MM.1S (cell line): ENCODE measurements at regions not wholly inside any gene's neighbourhood (a gene's known extent, or its start where the extent isn't known, plus 50 kb on each side); places are given as distances from the start of the nearest gene placed in this dataset.

ENCODE experiments used
- EZH2 ChIP-seq: fragments of 300-600 bp; sonication (generic); optimal IDR thresholded peaks from 2 replicates; pipeline ENCODE3; 2017; ENCODE audit warnings: low read depth, mild to moderate bottlenecking, antibody characterized with exemption, low read length, mixed read lengths
- EZH2phosphoT487 ChIP-seq: fragments of 300-600 bp; sonication (generic); IDR thresholded peaks from 2 replicates; pipeline ENCODE4 v1.6.1; 2018; ENCODE audit warnings: antibody characterized with exemption, low read length
- TF ChIP-seq, protein P1 (sequence below): fragments of 300-600 bp; sonication (generic); IDR thresholded peaks from 2 replicates; pipeline ENCODE4 v1.5.1; 2016; ENCODE audit warnings: antibody characterized with exemption, low read length, mixed read lengths

DNA sequence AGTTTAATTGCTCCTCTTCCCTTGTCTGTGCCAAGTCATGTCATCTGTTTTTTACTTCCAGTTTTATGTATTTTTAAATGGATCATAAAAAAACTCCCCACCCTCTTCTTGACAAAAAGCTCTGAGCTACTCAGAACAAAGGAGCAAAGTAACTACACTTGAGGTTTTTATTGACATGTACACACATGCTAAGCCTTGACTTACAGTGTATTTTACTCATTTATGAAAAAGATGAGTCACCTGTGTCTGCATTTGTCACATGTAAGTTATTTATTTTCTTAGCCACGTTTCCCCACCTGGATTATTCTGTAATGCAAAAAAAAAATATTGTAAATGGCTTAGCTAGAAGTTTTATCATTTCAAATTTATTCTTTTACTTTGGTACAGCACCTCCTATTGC lies 628.8 kb upstream of the SLC35B3 start:
- TF ChIP-seq, protein P1, sequence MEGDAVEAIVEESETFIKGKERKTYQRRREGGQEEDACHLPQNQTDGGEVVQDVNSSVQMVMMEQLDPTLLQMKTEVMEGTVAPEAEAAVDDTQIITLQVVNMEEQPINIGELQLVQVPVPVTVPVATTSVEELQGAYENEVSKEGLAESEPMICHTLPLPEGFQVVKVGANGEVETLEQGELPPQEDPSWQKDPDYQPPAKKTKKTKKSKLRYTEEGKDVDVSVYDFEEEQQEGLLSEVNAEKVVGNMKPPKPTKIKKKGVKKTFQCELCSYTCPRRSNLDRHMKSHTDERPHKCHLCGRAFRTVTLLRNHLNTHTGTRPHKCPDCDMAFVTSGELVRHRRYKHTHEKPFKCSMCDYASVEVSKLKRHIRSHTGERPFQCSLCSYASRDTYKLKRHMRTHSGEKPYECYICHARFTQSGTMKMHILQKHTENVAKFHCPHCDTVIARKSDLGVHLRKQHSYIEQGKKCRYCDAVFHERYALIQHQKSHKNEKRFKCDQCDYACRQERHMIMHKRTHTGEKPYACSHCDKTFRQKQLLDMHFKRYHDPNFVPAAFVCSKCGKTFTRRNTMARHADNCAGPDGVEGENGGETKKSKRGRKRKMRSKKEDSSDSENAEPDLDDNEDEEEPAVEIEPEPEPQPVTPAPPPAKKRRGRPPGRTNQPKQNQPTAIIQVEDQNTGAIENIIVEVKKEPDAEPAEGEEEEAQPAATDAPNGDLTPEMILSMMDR: no peak
- TF ChIP-seq EZH2phosphoT487: no peak
- no peak for TF ChIP-seq EZH2
